H1 (cell line): ENCODE measurements at regions not wholly inside any gene's neighbourhood (a gene's known extent, or its start where the extent isn't known, plus 50 kb on each side); places are given as distances from the start of the nearest gene placed in this dataset.

Experiments used
- EGR1 ChIP-seq: IDR thresholded peaks from 2 replicates; pipeline ENCODE4 v1.6.1; 2011; ENCODE audit warnings: low read depth, low read length, borderline replicate concordance
- TF ChIP-seq, protein P1 (sequence below): IDR thresholded peaks from 2 replicates; pipeline ENCODE4 v1.6.1; 2011; ENCODE audit warnings: low read depth, mild to moderate bottlenecking, low read length; ENCODE audit not compliant: insufficient read depth

GRCh38 chr13:77981281-77981881 is 62.8 kb upstream of the EDNRB start (continued):
- TF ChIP-seq EGR1 = no peak
- TF ChIP-seq, protein P1, sequence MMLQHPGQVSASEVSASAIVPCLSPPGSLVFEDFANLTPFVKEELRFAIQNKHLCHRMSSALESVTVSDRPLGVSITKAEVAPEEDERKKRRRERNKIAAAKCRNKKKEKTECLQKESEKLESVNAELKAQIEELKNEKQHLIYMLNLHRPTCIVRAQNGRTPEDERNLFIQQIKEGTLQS = no peak
